Cortex of kidney (tissue), 1 donor: ENCODE measurements at regions not wholly inside any gene's neighbourhood (a gene's known extent, or its start where the extent isn't known, plus 50 kb on each side); places are given as distances from the start of the nearest gene placed in this dataset.

Source experiments
- DNase-seq: peaks from one replicate; lab custom pipeline; 2025; lab: John Stamatoyannopoulos, UW

- DNase-seq: no peak
Measured at GRCh38 chr2:42854207-42854818, 61.9 kb upstream of the HAAO start.

DNA sequence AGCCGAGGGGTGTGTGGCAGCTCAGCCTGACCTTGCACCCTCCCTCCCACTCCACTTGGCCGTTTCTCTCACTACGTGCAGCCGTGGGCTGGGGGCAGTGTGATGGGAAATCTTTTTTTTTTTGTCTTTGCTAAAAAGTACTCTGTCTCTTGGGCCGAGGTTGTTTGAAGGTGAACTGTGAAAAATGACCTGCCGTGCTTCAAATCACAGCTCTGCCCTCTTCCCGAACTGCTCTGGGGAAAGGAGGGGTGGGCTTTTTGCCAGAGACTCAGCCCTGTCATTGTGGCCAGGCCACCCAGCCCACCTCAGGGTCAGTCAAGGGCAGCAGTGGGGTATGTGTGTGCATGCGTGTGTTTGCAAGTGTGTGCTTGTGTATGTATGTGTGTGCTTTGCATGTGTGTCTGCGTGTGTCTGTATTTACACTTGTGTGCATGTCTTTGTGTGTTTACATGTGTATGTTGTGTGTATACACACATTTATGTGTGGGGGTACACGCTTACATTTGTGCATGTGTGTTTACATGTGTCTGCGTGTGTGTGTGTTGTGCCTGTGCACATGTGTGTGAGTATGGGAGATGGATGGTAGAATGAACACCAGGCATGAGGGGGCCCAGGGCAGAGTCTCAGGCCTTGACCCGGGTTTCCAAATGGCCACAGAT is 61.3 kb upstream of the HAAO start:
- no peak for DNase-seq

DNA sequence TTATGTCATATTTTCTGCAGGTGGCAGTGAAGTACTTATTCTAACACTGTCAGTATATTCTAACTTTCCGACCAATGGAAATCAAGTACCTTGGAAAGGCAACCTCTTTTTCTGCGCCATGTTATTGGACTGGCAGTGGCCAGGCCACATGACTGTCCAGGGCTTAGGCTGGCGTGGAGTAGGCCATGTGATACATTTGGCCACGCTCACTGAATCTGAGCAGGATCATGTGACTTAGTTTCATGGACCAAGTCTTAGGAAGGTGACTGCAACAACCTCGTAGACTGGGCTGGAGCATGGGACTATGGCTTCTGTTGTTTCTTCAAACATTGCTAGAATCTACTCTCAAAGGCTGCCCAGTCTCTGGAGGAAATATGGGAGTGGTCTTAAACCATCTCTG is 60.4 kb upstream of the HAAO start:
- DNase-seq: no peak

- DNase-seq: no peak
Measured at GRCh38 chr2:42851740-42852250, 59.4 kb upstream of the HAAO start.

DNA sequence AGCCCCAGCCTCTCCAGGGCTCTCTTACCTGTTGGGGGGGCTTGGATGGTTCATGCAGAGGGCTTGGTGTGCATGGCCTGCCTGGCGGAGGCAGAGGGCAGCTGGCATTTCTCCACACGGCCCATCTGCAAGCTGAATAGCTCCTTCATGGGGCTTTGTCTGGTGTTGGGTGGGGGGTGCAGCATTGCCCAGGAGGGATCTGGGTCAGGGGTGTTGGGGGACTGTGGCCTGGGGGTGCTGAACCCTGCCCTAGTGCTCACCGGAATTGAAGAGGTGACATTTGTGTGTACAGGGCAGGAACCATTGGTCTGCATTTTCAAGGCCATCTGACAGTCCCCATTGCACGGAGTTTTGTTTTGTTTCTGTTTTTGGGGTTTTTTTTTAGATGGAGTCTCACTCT is 58.8 kb upstream of the HAAO start:
- no peak for DNase-seq

GRCh38 chr2:42850016-42850805 is 57.8 kb upstream of the HAAO start:
- DNase-seq: no peak

- no peak for DNase-seq
Measured at GRCh38 chr2:42849311-42849710, 56.9 kb upstream of the HAAO start.

DNA sequence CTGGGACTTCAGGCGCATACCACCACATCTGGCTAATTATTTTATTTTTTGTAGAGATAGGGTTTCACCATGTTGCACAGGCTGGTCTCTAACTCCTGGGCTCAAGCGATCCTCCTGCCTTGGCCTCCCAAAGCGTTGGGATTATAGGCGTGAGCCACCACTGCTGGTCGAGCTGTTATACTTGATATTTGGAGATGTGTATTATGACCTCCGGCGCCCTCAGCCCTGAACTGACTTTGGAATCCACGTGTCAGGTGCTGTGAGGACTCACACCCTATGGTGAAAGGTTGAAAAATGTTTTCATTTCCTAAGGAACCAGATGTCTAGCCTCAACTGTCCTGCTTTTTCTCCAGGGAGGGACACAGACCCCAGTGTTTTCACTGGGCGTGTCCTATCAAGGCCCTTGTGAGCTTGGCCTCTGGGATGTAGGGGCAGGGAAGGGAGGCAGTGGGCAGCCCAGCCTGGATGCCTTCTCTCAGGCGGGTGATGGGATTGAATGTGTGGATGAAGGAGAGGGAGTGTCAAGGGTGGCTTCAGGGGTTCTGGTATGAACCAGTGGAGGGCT is 56.4 kb upstream of the HAAO start:
- DNase-seq: no peak

- DNase-seq: no peak
Measured at GRCh38 chr2:42848265-42848664, 55.9 kb upstream of the HAAO start.

DNA sequence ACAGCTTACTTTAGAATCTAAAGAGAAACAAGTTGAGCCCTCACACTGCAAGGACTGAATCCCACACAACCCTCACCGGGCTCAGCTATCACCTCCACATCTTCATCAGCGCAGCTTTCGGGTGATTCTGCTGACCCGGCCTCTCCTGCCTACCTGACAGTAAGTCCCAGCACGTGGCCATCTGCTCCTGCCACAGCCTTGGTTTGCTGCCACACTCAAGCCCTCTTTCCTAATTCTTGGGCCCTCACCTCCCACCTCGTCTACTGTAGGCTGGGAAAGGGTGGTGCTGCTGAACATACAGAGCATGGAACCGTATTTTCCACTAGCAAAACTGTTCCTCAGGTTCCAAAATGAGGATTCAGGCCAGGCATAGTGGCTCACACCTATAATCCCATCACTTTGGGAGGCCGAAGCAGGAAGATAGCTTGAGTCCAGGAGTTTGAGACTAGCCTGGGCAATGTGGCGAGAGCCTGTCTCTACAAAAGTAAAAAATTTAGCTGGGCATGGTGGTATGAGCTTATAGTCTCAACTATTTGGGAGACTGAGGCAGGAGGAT is 55.3 kb upstream of the HAAO start:
- DNase-seq: no peak

GRCh38 chr2:42846932-42847595 is 54.7 kb upstream of the HAAO start:
- no peak for DNase-seq

DNA sequence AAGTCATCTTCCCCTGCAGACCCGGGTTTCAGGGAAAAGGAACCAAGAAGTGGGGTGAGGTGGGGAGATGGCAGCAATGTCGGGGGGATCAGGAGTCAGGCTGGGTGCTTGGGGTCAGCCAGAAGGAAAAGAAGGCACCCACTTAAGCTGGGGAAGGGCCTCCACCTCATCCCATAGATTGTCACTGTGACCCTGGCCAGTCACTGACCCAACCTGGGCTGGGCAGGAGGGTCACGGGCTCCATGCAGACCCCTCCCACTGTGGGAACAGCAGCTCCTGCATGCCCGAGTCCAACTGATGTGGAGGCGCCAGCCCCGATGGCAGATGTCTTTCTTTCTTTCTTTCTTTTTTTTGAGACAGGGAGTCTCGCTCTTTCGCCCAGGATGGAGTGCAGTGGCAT is 53.6 kb upstream of the HAAO start:
- no peak for DNase-seq

DNA sequence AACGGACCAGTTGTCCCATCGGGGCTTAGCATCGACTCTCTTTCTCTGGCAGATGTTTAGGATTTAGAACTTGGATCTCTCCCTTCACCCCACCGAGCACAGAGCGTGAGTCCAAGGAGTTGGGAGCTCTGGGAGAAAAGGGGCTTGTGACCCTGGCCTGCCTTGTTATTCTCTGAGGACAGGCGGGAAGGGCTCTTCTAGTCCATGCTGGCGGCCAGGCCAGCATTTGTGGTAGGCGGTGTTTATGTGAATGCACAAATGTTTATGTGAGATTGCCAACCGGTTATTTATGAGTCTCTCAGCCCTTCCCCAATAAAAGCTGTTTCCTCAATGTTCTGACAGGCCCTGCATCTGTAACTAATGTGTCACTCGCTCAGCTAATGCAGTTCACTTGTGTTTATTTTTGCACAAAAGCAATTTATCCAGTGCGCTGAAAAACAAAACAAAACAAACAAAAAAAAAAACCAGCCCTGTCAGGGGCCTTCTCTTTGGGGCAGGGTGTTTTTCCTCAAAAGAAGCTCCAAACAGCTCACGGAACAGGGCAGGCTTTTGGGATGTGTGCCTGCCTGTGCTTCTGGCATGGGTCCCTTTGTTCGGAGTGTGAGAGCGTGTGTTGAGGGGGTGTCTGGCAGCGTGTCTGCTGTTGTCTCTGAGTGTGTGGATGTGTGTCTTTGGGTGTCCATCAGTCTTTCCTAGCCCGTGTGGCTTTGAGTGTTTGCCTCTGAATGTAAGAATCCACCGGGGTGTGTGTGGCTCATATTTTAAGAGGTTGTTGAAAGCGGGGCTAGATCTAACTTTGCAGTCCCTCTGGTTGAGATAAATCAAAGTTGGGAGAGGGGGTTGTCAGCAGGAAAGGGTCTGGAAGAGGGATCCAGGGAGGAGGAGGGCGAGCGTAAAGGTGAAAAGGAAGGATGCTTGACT is 52.8 kb upstream of the HAAO start:
- no peak for DNase-seq

GRCh38 chr2:42844366-42844765 is 52.0 kb upstream of the HAAO start:
- no peak for DNase-seq

- DNase-seq: no peak
Measured at GRCh38 chr2:42843611-42844010, 51.2 kb upstream of the HAAO start.

DNA sequence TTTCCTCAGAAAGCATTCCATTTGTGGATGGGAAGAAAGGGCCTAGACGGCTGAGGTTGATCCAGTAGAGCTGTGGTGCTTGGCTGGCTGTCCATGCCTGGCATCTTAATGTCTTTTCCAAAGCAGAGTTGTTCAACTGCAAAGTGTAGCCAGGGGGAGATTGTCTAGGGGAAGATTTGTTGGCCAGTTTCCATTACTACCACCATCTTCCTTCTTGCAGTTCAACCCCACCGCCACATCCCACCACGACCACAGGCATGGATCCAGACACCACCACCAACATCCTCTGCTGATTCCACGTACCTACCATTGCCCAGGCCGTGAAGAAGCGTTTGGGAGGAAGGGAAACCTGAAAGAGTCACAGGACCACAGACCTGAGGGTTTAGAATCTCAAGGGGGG is 50.7 kb upstream of the HAAO start:
- DNase-seq: no peak

- DNase-seq: no peak
Measured at GRCh38 chr2:42842466-42842865, 50.1 kb upstream of the HAAO start.
